Mammary epithelial cell (primary cell): ENCODE measurements at regions not wholly inside any gene's neighbourhood (a gene's known extent, or its start where the extent isn't known, plus 50 kb on each side); places are given as distances from the start of the nearest gene placed in this dataset.

Experiments
- CTCF ChIP-seq, 2 donors: IDR thresholded peaks in 1 of 2; conservative IDR thresholded peaks in 1 of 2; 2 replicates each; pipeline ENCODE4 v1.5.1; 2011 to 2012; ENCODE audit warnings: inconsistent platforms in 2 of 2, low read length in 2 of 2, mild to moderate bottlenecking in 2 of 2, control low read depth in 1 of 2, low read depth in 1 of 2; ENCODE audit not compliant: insufficient read depth in 1 of 2; ENCODE audit errors: extremely low read depth in 1 of 2
- EZH2 ChIP-seq: IDR thresholded peaks from 2 replicates; pipeline ENCODE4 v1.6.1; 2012; ENCODE audit warnings: low read length, inconsistent platforms, borderline replicate concordance

DNA sequence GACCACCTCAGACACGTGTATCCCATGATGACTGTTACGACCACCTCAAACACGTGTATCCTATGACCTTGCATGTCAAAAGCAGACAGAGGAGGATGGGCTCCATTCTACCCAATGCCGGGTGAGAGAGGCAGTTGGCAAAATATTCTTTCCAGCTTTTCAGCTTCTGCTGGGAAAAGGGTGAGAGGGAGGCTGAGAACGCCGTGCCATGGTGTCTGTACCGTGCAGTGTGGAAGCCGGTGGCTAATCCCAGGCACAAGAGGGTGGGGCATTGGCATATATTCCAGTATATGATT is 1478.4 kb downstream of the TBC1D22A start:
- TF ChIP-seq CTCF (conservative IDR thresholded peaks at IDR 0.05 in 1 of 2, IDR thresholded peaks at IDR 0.05 in 1 of 2; ENCODE audit: extremely low read depth in 1 of 2, insufficient read depth in 1 of 2, low read depth in 1 of 2, low read length in 2 of 2) (no peak), EZH2 (no peak)
